NCI-H1092 (cell line): ENCODE measurements at regions not wholly inside any gene's neighbourhood (a gene's known extent, or its start where the extent isn't known, plus 50 kb on each side); places are given as distances from the start of the nearest gene placed in this dataset.

Experiments used
- DNase-seq: peaks from one replicate; lab custom pipeline; 2025; lab: John Stamatoyannopoulos, UW

DNA sequence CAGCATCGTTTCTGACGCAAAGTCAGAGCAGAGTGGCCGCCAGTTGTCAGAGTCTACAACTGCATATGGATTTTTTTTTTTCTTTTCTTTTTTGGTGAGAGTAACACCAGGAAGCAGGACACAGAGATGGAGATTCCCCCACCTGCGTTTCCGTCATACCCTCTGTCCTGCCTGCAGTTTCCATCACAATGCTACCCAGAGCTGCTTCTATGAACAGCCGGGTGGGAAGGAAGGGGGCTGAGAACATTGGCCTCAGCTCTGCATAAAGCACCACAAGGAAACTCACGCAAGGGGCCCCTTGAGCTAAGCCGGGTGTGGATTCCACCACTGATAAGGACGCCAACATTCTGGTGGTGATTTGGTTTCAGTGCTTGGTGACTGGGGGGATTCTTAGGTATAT is 183.5 kb upstream of the AFDN start:
- no peak for DNase-seq

DNA sequence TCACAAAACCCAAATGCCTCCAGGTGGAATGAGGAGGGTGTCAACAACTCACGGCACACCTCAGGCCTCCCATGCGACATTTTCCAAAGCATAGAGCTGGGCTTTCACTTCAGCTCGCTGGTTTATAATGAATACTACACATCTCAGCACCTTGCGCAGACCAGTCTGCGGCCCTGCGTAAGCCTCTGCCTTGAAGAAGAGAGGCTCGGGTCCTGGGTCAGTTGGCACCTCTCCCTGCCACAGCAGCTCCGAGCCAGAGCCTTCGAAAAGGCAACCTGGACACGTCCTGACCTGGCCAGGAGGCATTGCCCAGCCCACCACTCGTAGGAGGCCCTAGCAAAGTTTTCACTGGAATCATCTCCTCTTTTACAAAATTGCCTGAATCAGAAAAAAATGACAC is 183.0 kb upstream of the AFDN start:
- no peak for DNase-seq

DNA sequence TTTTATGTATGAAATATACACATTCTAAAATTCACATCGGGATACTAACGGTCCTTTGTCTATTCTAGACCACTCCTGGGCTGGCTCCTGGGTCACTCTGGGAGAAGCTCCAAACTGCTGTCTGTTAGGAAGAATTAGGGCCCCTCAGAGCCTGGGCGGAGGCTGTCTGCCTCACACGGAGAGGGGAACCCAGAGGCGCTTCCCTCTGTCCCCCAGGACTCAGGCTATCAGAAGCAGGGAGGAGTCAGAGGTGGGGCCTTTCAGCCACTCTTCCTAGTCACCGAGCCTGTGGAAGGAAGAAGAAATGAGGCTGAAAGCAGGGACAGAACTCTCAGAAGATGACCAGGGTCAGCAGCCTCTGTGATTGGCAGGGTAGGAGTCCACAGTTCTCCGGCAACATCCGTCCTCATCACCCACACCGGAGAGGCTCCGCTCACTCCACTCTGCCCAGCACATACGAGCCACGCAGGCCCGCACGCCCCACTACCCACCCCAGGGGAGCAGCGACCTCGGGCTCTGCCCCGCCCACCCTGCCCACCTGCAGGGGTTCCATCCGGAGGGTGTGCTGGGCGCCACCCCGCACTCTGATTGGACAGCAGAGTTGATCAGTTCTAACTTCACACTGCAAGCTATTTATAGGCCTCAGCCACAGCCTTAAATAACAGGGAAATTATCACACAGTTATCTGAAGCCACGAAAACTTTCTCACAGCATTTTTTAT is 182.1 kb upstream of the AFDN start:
- no peak for DNase-seq

DNA sequence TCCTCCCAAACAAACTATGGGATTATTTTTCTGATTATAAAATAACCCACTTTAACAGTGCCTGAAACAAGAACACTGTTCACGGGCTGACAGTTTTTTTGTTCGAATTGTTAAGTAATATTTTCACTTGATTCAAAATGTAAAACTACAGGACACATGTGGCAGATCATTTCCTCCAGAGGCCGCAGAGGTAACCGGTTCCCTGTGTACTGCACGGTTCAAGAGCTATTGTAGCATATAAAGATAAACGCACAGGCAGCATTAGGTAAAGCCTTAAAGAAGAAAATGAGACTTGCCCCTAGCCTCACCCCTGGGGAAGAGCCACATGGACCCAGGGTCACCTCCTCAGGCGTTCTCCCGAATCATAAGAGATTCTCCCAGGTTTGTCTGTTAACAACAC is 181.3 kb upstream of the AFDN start:
- DNase-seq, result no peak

DNA sequence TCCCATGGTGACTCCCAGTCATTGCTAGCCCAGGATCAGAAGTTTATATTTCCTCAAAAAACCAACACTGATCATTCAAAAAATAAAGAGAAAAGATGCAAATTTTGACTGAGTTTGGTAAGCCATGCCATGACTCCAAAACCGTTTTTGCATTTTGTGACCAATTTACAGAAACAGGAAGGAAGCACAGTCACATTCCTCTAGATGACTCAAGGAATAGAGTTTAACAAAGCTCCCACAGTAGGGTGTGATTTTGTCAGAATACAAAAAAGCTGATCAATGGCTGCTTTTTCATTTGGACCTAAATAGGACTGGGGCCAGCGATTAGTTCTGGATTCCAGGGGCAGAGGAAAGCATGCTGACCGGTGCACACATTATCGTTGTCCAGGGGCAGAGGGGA is 179.4 kb upstream of the AFDN start:
- DNase-seq, result no peak

DNA sequence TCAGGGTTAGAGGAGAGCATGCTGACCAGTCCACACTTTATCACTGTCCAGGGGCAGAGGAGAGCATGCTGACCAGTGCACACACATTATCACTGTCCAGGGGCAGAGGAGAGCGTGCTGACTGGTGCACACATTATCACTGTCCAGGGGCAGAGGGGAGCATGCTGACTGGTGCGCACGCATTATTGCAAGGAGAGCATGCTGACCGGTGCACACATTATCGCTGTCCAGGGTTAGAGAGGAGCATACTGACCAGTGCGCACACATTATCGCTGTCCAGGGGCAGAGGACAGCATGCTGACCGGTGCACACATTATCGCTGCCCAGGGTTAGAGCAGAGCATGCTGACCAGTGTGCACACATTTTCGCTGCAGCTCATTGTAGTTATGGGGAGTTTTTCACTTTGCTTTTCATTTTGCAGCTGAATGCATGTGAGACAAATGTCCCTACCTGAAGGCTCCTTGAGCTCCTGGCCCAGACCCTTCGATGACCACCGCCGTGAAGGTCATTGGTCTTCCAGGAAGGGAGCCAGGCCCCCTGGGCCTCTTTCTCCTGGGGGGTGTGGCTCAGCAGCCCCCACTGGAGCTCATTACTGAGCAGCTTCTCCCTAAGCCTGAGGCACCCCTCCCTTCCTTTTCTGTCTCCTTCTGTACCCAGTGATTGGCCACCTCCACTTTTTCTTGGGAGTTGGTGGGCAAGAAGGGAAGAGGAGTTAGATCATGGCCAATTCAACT is 178.8 kb upstream of the AFDN start:
- no peak for DNase-seq

DNA sequence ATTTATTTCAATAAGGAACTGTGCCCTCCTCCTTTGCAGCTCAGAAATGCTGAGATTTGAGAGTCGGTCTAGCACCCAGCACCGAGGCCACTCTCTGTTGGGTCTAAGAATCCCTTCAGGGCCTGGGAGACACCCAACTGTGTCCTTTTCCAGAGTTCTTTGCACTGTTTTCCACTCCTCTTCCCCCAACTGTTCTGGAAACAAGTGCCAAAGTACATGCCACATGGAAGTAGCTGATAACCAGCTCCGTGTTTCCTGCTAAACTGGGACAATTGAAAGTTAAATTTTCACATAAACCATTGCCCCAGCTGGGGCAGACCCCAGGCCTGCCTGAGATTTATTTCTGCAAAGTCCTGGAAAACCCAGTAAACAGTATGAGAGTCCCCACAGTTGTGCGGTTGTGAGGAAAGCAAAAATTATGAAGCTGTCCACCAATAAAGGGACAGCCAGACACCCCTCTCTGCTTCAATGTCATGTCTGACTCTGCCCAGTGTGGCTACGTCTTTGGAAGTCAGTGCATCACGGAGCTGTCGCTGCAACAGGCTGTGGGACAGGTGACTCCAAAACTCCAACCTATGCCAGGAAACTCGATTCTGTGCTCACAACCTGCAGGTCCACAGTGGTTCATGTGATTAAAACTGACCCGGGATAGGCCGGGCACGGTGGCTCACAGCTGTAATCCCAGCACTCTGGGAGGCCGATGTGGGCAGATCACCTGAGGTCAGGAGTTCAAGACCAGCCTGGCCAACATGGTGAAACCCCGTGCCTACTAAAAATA is 178.0 kb upstream of the AFDN start:
- no peak for DNase-seq

DNA sequence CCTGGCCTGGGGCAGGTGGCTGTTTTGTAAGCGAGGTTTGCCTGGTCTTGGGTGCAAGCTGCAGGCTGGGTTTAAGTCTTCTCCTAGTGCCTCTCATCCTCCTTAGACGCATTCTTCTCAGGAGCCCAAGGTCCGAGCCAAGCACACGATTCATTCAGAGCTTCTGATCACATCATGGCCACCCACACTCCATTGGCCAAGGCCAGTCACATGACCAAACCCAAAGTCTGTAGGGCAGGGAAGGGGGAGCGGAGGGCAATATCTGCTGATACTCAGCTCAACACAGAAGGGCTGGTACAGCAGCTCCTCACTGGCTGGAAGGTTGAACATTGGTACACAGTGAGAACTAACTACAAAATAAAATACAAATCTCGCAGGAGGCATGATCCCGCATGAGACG is 177.2 kb upstream of the AFDN start:
- no peak for DNase-seq

DNA sequence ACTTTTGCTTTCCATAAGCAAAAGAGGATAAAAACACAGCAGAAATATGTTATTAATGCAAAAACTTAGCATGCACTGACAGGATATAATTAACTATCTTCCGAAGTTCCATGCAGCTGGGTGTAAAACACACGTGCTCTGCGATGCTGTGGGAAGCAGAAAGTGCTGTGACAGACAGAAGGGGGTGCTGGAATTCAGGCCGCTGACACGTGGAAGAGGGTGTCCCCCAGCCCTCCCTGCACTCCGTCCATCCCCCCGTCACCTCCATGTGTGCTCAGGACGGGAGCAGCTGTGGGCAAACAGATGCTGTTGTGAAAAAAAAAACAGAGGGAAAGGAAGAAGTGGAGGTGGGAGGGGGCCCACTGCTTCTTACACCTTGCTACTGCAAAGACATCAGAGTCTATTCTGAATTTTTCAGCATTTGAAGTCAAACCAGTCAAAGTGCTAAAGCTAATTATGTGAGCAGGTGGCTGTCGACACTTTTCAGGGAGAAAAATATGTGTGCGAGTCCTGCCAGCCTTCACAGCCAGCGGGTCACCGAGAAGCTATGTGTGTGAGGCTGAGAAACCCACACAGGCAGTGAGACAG is 175.9 kb upstream of the AFDN start:
- DNase-seq, result no peak

DNA sequence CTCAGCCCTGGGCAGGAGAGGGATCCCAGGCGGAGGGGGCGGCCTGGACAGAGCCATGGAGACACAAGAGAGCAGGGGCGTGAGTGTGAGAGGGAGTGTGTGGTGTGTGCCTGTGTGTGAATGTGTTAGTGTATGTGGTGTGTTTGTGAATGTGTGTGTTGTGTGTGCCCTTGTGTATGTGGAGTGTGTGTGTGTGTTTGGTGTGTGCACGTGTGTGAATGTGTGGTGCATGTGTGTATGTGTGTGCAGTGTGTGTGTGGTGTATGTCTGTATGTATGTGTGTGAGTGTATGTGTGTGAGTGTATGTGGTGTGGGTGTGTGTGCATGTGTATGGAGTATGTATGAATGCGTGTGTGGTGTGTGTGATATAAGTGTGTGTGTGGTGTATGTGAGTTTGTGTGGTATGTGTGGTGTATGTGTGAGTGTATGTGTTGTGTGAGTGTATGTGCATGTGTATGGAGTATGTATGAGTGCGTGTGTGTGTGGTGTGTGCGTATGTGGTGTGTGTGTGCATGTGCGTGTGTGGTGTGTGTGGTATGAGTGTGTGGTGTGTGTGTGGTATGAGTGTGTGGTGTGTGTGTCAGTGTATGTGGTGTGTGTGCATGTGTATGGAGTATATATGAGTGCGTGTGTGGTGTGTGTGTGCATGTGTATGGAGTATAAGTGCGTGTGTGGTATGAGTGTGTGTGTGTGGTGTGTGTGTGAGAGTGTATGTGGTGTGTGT is 175.2 kb upstream of the AFDN start:
- no peak for DNase-seq

DNA sequence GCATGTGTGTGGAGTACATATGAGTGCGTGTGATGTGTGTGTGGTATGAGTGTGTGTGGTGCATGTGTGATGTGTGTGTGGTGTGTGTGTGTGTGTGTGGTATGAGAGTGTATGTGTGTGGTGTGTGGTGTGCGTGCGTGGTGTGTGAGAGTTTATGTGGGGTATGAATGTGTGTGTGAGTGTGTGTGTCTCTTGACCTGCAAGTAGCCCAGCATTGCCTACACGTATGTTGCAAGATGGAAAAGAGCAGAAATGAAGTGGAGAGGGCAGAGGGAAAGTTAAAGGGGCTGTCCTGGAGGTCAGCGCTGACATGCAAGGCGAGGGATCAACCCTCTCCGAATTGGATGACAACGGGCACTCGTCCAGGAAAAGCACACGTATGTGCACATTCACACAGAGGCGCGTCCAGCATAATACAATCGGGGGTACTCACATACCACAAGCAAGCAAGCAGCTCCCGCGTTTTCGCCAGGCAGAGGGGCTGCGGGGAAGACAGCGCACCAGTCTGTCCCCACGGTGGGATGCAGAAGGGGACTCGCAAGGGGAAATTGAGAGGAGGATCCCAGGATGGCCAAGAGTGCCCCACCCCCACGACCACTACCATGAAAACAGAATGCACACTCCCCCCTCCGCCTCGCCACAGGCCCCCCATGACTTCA is 174.5 kb upstream of the AFDN start:
- no peak for DNase-seq

DNA sequence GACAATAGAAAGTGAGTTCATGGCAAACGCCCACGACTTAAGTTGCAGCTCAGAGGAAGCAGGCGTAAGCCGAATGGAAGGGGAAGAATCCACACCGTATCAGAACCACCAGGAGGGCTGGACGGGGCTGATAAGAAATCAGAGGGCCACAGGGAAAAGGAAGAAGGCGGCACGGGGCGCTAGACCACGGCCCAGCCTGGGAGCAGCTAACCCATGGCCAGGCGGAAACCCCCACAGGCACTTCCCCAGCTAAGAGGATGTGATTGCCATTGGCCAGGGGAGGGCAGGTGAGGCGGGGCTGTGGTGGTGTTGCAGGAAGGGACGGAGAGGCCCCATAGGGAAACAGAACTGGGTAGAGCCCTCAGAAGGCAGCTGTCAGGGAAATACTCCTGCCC is 174.0 kb upstream of the AFDN start:
- no peak for DNase-seq

DNA sequence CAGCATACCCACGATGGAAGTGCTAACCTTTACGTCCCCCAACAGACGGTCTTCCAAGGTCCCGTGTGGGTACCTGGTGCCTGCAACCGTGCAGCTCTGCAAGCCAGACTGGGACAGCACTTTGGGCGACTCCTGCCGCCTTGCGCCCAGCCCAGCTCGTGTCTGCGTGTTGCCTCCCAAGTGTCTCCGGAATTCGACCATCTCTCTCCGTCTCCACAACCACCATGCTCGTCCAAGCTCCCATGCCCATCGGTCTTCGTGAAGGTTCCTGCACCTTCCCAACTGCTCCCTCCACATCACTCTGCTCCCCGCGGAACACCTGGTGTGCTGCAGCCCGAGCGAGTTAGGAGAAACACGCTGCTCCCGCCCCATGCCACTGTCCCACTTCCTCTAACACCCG is 173.2 kb upstream of the AFDN start:
- DNase-seq, result no peak

DNA sequence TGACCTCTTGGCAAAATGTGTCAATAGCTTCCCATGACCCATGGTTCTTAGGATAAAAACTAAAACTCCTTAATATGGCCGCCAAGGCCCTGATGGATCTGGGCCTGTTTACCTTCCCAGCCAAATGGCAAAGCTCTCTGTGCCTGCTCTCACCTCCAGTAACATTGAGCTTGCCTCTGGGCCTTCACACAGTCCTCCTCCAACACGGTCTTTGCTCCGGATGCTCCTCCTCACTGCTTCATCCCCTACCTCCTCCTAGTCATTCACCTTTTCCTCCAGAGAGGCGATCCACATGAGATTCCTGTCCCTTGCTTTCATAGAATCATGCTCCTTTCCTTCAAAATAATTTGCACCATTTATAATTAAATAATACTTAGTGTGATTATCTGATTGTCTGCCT is 172.3 kb upstream of the AFDN start:
- no peak for DNase-seq

DNA sequence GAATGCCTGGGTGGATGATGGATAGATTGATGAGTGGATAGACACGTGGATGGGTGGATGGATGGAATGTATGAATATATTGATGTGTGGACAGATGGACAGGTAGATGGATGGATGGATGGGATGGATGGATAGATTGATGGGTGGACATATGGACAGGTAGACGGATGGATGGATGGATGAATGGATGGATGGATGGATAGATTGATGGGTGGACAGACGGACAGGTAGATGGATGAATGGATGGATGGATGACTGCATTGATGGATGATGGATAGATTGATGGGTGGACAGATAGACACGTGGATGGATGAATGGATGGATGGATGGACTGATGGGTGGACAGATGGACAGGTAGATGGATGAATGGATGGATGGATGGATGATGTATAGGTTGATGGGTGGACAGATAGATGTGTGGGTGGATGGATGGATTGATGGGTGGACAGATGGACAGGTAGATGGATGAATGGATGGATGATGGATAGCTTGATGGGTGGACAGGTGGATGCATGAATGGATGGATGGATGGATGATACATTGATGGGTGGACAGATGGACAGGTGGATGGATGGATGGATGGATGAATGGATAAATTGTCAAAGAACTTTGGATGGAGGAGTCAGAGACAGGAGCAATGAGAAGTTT is 171.4 kb upstream of the AFDN start:
- no peak for DNase-seq

DNA sequence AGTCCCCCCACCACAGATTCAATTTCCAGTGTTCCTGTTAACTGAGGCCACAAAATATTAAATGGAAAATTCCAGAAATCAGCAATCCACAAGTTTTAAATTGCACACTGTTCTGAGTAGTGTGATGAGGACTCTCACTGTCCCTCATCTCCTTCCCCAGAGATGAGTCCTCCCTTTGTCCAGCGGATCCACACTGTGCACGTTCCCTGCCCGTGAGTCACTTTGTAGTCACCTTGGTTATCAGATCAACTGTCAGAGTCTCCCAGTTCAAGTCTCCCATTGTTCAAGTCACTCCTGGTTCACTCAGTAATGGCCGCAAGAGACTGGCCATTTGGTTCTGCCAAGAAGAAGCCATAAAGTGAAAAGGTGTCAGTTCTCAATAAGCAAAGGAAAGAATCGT is 168.6 kb upstream of the AFDN start:
- no peak for DNase-seq

DNA sequence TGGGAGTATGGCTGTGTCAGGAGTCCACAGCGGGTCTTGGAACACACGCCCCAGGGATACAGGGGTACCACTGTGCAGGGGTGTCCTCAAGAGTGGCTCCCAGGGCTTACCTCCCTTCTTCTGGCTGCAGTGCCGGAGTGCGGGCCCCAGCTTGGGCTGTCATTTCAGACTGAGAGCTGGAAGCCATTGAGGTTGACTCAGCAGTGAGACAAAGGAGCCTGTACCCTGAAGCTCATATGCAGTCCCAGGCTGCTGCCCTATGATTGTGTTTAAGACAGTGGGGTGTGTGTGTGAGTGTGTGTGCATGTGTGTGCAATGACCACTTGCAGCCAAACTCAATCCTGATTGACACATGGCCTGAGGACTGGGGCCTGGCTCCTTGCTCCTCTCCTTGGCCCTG is 167.7 kb upstream of the AFDN start:
- no peak for DNase-seq

DNA sequence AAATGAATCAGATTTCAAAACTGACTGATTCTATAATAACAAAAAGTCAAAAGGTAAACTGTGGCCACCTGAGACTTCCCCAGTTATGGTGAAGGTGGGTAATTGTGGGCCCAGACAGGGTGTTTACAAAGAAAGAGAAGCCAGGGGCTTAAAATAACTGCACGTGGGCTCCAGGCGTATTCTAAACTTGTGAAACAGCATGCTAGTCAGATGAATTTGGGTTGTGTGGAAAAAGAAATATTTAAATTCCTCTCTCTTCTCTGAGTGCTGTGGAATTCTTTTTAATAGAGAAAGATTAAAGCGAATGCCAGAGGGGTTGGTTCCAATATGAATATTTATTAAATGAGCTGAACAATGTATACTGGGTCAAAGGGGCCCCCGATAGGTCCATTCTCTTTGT is 166.3 kb upstream of the AFDN start:
- DNase-seq, result no peak

DNA sequence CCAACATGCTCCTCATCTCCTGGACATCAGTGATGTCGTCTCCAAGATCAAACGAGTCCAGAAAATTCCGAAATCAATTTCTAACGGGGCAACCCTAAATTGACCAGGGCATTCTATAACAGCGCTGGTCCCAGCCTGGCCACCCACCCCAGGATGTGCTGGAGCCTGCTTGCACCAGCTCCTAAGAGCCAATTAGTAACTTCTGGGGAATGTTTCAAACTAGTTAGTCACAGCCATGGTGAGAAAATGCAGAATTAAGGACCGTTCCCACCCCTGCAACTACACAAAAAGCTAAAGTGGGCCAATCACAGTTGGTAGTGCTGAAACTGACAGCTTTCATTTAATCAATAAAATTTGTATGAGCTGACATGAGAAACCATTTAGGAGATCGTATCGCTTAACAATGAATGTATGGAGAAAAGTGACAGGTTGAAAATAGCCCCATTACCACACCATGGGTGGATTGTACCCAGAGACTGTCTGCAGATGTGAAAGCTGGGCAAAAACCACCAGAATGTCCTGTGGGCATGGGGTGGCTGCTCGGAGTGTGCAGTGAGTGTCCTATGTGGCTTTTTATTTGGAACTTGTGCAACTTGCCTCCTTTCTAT is 165.7 kb upstream of the AFDN start:
- no peak for DNase-seq

DNA sequence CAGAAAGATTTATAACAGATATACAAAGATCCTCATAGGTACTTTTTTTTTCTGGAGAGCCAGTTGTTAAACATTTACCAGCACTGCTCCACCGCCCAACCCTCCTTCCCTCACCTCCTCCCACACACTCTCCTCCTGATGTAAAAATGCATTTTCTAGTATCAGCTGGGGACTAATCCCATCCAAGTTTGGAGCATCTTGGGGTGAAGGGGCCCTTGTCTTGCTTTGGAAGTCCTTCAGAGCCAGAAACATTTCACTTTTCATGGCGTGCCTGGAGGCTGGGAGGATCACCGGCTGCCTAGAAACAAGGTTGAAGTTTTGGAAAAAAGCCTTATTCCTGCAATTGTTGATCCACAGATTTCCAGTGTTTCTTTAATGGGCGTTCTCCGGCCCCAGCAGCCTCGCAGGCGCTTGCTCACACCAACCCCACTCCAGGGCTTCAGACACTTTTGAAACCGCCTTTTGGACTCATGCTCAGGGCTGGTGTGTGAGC is 165.1 kb upstream of the AFDN start:
- no peak for DNase-seq
